ENCODE measurements at regions not wholly inside any gene's neighbourhood (a gene's known extent, or its start where the extent isn't known, plus 50 kb on each side); places are given as distances from the start of the nearest gene placed in this dataset.

DNA sequence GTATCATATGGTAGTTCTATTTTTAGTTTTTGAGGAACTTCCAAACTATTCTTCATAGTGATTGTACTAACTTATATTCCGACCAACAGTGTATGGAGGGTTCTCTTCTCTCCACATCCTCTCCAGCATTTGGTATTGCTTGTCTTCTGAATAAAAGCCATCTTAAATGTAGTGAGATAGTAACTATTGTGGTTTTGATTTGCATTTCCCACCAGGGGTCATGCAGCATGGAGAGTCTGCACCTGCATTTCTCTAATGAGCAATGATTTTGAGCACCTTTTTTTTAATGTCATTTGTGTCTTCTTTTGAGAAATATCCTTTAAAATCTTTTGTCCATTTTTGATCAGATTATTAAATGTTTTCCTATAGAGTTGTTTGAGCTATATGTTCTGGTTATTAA is 718.5 kb downstream of the ZBBX start:
- DNase-seq: no peak
- no peak overlapping the region for H3K4me3 Mint-ChIP-seq
- Histone ChIP-seq H3K4me1 (ENCODE audit: control insufficient read depth in 1 of 2, insufficient read depth in 2 of 2, low read length in 2 of 2) (no peaks in the 10 kb centered on the region), H3K9me3 (replicated peaks in 1 of 2; ENCODE audit: control insufficient read depth in 1 of 2, insufficient read depth in 1 of 2, low read length in 2 of 2) (peaks cover 12% of the 10 kb centered on the region in 2 donors), H3K27me3 (ENCODE audit: control insufficient read depth in 2 of 2, insufficient read depth in 2 of 2, low read length in 2 of 2) (no peaks in the 10 kb centered on the region), H2AFZ (ENCODE audit: insufficient read depth, low read depth, low read length, poor library complexity, severe bottlenecking) (no peak overlapping the region), H3K79me2 (ENCODE audit: insufficient read depth, low read length) (no peaks in the 10 kb centered on the region), H3K4me2 (replicated peaks; ENCODE audit: extremely low read depth, low read length, poor library complexity, severe bottlenecking) (no peak overlapping the region), H3K4me3 (replicated peaks in 1 of 3; ENCODE audit: low read depth in 2 of 3, low read length in 3 of 3) (no peak overlapping the region), H3K9ac (ENCODE audit: insufficient read depth, low read length, poor library complexity, severe bottlenecking) (no peak overlapping the region), H4K20me1 (ENCODE audit: insufficient read depth, low read length) (no peaks in the 10 kb centered on the region), H3K36me3 (replicated peaks in 1 of 2; ENCODE audit: control insufficient read depth in 1 of 2, insufficient read depth in 2 of 2, low read length in 2 of 2) (no peaks in the 10 kb centered on the region), H3K27ac (ENCODE audit: low read depth in 1 of 2, low read length in 2 of 2) (no peak overlapping the region)
- intact Hi-C loops (cut with micrococcal nuclease): no loop called here
- no peak for TF ChIP-seq CTCF (IDR thresholded peaks at IDR 0.05)
- no CpG with 5 or more reads among the region's 1 CpG for WGBS (ENCODE audit: insufficient coverage)
- H3K36me3 Mint-ChIP-seq: no peaks in the 10 kb centered on the region
- H3K27ac Mint-ChIP-seq: no peak overlapping the region
- H3K4me1 Mint-ChIP-seq: no peaks in the 10 kb centered on the region
- peaks cover 3 to 18% (median 6%) of the 10 kb centered on the region in 7 donors for H3K9me3 Mint-ChIP-seq
- no peaks in the 10 kb centered on the region for H3K27me3 Mint-ChIP-seq (ENCODE audit: low read depth in 3 of 3)

DNA sequence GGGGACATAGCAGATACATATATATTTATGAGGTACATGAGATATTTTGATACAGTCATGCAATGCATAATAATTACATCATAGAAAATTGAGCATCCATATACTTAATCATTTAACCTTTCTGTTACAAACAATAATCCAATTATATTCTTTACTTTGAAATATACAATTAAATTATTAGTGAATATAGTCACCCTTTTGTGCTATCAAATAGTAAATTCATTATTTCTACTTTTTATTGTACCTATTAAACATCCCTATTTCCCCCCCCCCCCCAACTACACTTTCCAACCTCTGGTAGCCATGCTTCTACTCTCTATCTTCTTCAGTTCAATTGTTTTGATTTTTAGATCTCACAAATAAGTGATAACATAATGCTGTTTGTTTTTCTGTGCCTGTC is 719.1 kb downstream of the ZBBX start:
- no peak overlapping the region for H3K4me2 ChIP-seq (replicated peaks; ENCODE audit: extremely low read depth, low read length, poor library complexity, severe bottlenecking)
- H3K4me1 ChIP-seq (ENCODE audit: control insufficient read depth in 1 of 2, insufficient read depth in 2 of 2, low read length in 2 of 2): no peaks in the 10 kb centered on the region
- H3K4me3 ChIP-seq (replicated peaks in 1 of 3; ENCODE audit: low read depth in 2 of 3, low read length in 3 of 3): no peak overlapping the region
- no peak overlapping the region for H2AFZ ChIP-seq (ENCODE audit: insufficient read depth, low read depth, low read length, poor library complexity, severe bottlenecking)
- Mint-ChIP-seq H3K9me3 (peaks cover 3 to 18% (median 6%) of the 10 kb centered on the region in 7 donors), H3K27me3 (ENCODE audit: low read depth in 3 of 3) (no peaks in the 10 kb centered on the region), H3K36me3 (no peaks in the 10 kb centered on the region), H3K4me3 (no peak overlapping the region), H3K27ac (no peak overlapping the region), H3K4me1 (no peaks in the 10 kb centered on the region)
- peaks cover 12% of the 10 kb centered on the region in 2 donors for H3K9me3 ChIP-seq (replicated peaks in 1 of 2; ENCODE audit: control insufficient read depth in 1 of 2, insufficient read depth in 1 of 2, low read length in 2 of 2)
- no peaks in the 10 kb centered on the region for H3K27me3 ChIP-seq (ENCODE audit: control insufficient read depth in 2 of 2, insufficient read depth in 2 of 2, low read length in 2 of 2)
- H3K79me2 ChIP-seq (ENCODE audit: insufficient read depth, low read length): no peaks in the 10 kb centered on the region
- DNase-seq: no peak
- no peak overlapping the region for H3K27ac ChIP-seq (ENCODE audit: low read depth in 1 of 2, low read length in 2 of 2)
- intact Hi-C loops (cut with micrococcal nuclease): no loop called here
- TF ChIP-seq CTCF (IDR thresholded peaks at IDR 0.05): no peak
- H4K20me1 ChIP-seq (ENCODE audit: insufficient read depth, low read length): no peaks in the 10 kb centered on the region
- no peak overlapping the region for H3K9ac ChIP-seq (ENCODE audit: insufficient read depth, low read length, poor library complexity, severe bottlenecking)
- H3K36me3 ChIP-seq (replicated peaks in 1 of 2; ENCODE audit: control insufficient read depth in 1 of 2, insufficient read depth in 2 of 2, low read length in 2 of 2): no peaks in the 10 kb centered on the region

All from CD14-positive monocyte (primary cell).